Rectal smooth muscle tissue (tissue), 1 donor: ENCODE measurements at regions not wholly inside any gene's neighbourhood (a gene's known extent, or its start where the extent isn't known, plus 50 kb on each side); places are given as distances from the start of the nearest gene placed in this dataset.

Experiments used
- H3K27ac ChIP-seq: one replicate; pipeline ENCODE4 v1.7.0; 2013; ENCODE audit warnings: low read depth, low read length, inconsistent platforms
- H3K27me3 ChIP-seq: one replicate; pipeline ENCODE4 v1.7.0; 2013; ENCODE audit warnings: low read length; ENCODE audit not compliant: control insufficient read depth, insufficient read depth
- H3K36me3 ChIP-seq: one replicate; pipeline ENCODE4 v1.7.0; 2013; ENCODE audit warnings: low read length; ENCODE audit not compliant: control insufficient read depth, insufficient read depth
- H3K4me1 ChIP-seq: one replicate; pipeline ENCODE4 v1.7.0; 2013; ENCODE audit warnings: low read length; ENCODE audit not compliant: control insufficient read depth, insufficient read depth
- H3K4me3 ChIP-seq: one replicate; pipeline ENCODE4 v1.7.0; 2013; ENCODE audit warnings: low read length
- H3K9ac ChIP-seq: one replicate; pipeline ENCODE4 v1.7.0; 2013; ENCODE audit warnings: low read length

DNA sequence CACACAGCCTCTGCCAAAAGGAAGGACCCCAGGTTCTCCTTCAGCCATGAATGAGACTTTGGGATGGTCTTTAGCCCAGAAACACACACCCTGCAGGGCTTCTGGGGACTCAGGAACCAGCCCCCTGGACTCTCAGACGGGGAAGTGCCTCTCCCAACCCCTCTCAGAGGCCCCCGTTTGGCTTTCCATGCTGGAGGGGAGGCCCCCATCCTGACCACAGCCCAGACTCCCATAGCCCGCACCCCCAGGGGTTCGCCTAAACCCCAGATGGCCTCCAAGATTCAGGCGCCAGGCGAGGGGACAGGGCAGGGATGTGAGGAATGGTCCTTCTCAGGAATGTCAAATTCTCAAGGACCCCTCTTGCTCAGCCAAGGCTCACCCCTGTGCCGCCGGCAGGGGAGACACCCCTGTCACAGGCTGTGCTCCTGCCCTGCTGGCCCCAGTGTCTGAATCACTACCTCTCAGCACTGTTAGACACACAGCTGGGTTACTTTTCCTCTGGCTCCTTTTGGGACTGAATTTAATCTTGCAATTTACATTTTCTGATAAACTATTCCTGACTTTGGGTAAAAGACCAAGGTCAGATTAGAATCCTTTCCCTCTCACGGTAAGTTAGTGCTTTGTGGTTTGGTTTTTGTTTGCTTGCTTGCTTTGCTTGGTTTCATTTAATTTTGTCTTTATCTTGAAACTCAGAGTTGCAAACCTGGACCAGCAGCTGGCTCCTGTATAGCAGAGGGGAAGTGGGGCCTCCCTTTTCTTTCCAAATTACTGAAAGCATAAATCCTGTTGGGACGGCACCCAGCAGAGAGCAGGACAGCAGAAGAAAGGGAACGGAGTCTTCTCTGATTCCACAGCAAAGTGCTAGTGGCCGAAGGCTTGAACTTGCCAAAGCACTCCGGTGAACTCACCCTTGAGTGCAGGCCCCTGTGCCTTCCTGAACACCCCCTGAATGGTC, 198.9 kb upstream of the RAB6C start:
- no peak overlapping the region for H3K9ac ChIP-seq
- H3K4me3 ChIP-seq: no peak overlapping the region
- H3K27ac ChIP-seq: no peak overlapping the region
- no peaks in the 10 kb centered on the region for H3K4me1 ChIP-seq
- no peaks in the 10 kb centered on the region for H3K36me3 ChIP-seq
- H3K27me3 ChIP-seq: no peaks in the 10 kb centered on the region

DNA sequence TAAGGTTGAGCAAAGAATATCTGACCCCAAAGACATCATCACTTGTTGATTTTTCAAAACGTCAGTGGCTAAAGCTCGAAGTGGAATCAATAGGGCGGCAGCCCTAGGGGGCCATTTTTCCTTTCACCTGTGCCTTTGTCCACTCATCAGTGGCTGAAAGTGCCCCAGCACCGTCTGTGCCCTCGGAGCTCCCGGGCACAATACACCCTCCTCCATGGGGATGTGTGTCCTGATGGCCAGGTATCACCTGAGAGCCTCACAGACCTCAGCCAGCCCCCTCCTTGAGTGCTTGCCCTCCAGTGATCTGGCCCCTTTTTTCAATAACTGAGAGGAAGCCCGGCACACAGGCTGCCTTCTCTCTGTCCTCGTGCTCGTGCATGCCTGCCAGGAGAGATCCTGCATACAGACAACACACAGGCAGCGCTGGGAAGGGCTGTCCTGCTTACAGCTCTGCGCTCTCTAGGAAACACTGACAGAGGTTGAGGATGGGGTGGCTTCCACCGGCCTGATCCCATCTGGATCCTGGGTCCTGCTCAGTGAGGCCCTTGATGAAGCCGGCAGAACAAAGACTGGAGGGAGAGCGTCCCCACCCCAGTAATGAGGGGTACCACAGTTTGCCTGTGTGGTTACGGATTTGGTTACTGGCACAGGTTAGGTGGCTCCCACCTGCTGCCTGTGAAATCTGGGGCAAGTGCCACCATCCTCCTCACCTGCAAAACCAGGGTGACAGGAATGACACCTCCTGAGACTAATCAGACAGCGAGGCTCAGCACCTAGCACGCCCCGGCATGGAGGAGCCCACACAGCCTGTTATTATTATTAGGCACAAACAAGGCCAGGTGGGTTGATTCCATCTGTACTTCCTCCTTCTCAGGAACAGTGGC, 197.5 kb upstream of the RAB6C start:
- Histone ChIP-seq H3K4me1 (no peaks in the 10 kb centered on the region), H3K4me3 (no peak overlapping the region), H3K27ac (no peak overlapping the region), H3K27me3 (no peaks in the 10 kb centered on the region), H3K9ac (no peak overlapping the region), H3K36me3 (no peaks in the 10 kb centered on the region)

DNA sequence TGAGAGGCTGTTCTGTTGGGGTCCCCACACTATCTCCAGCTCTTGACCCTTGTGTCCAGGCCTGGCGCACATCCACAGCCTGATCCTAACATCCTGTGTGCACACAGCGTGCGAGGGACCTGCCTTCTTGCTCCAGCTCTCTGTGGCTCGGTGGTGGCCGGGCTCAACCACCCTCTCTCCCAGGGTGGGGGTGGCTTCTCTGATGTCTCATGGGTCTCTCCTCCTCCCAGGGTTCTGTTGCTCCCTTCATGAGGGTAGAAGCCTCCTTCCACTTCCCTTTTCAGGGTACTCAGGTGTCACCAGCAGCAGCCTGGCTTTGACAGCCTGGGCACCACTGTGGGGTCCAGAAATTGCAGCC, 196.9 kb upstream of the RAB6C start:
- Histone ChIP-seq H3K27me3 (no peaks in the 10 kb centered on the region), H3K4me3 (no peak overlapping the region), H3K4me1 (no peaks in the 10 kb centered on the region), H3K27ac (no peak overlapping the region), H3K9ac (no peak overlapping the region), H3K36me3 (no peaks in the 10 kb centered on the region)

DNA sequence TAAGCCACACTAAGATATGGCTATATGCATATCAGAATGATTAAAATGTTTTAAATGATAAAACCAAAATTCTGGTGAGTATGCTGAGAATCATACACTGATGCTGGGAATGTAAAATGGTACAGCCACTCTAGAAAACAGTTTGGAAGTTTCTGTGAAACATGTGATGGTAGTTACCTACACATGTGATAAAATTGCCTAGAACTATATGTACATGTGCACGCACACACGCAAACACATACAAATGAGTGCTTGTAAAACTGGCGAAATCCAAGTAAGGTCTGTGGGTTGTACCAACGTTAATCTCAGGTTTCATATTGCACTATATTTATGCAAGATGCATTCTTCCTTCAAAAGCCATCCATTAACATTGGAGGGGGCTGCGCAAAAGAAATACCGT, 195.0 kb upstream of the RAB6C start:
- no peaks in the 10 kb centered on the region for H3K27me3 ChIP-seq
- H3K27ac ChIP-seq: no peak overlapping the region
- H3K4me1 ChIP-seq: no peaks in the 10 kb centered on the region
- H3K9ac ChIP-seq: no peak overlapping the region
- H3K4me3 ChIP-seq: no peak overlapping the region
- no peaks in the 10 kb centered on the region for H3K36me3 ChIP-seq

DNA sequence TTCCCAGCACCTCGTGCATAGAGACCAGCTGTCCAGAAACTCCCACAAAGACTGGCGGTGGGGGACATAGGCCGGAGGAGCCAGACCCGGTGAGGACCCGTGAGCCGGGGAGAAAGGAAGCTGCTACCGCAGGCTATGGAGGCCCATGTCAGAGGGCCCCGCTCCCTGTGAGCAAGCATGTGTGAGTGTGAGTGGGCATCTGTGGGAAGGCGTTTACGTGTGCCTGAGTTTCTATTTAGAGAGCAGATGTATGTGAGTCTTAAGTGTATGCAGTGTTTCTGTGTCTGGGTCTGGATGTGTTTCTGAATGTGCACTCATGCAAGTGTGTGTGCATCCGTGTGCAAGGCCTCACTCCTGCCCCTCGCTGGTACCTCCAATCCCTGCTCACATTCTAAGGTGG, 187.8 kb upstream of the RAB6C start:
- Histone ChIP-seq H3K27ac (no peak overlapping the region), H3K4me3 (no peak overlapping the region), H3K4me1 (no peaks in the 10 kb centered on the region), H3K9ac (no peak overlapping the region), H3K36me3 (no peaks in the 10 kb centered on the region), H3K27me3 (no peaks in the 10 kb centered on the region)

DNA sequence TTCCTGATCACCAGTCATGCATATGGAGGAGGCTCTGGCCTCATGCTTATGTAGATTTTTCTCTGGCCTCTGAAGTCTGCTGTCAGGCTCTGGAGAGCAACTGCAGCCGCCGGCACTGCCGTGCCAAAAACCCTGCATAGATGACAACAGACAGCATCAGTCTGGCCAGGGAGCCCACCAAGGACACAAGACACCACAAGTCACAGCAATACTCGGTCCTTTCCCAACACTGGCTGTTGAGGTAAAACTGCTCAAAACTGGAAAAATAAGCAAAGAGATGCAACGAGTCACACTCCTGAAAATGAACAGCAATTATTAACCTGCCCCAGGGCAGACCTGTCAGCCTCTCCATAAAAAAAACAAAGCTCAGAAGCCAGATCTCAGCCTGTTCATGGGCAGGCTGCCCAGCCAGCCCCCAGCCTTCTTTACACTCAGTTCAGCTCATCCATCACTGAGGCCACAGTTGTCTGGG, 186.0 kb upstream of the RAB6C start:
- H3K9ac ChIP-seq: no peak overlapping the region
- no peak overlapping the region for H3K27ac ChIP-seq
- H3K36me3 ChIP-seq: no peaks in the 10 kb centered on the region
- no peak overlapping the region for H3K4me3 ChIP-seq
- H3K4me1 ChIP-seq: no peaks in the 10 kb centered on the region
- H3K27me3 ChIP-seq: no peaks in the 10 kb centered on the region

DNA sequence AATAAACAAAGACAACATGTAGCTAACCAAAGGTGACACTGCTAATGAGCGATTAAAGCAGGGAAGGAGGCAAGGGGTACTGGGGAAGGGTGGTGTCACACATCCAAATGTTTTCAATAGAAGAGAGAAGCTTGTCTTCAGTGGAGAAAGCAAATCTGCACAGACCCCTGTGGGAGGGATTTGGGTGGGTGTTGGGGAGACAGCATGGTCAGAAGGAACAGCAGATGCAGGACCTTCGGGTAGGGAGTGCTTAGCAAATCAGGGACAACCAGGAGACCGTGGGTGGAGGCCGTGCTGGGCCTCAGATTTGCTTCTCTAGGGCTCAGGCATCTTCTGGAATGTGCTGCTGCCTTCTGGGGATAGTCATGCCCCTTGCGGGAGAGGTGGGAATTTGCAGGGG, 185.3 kb upstream of the RAB6C start:
- H3K27me3 ChIP-seq: no peaks in the 10 kb centered on the region

DNA sequence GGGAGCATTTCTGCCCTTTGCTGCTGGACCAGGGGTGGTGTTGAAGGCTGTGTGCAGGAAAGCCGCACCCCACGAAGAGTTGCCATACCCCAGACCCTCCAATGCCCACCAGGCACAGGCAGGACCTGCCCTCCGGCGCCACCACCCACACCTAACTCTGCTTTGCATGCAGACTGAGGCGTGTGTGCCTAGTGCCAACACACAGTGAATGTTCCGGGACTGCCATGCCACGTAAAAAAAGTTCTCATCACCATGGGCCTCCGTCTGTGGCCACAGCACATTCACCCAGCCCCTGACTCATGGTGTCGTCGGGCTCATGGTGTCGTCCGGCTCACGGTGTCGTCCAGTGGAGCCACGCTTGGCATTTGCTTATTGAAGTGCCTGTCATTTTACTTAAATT, 184.9 kb upstream of the RAB6C start:
- Histone ChIP-seq H3K4me3 (no peak overlapping the region), H3K36me3 (no peaks in the 10 kb centered on the region), H3K27me3 (no peaks in the 10 kb centered on the region), H3K4me1 (no peaks in the 10 kb centered on the region), H3K27ac (no peak overlapping the region), H3K9ac (no peak overlapping the region)

More for the DNA sequence above, 185.3 kb upstream of the RAB6C start:
- Histone ChIP-seq H3K4me3 (no peak overlapping the region), H3K9ac (no peak overlapping the region), H3K27ac (no peak overlapping the region), H3K4me1 (no peaks in the 10 kb centered on the region), H3K36me3 (no peaks in the 10 kb centered on the region)

DNA sequence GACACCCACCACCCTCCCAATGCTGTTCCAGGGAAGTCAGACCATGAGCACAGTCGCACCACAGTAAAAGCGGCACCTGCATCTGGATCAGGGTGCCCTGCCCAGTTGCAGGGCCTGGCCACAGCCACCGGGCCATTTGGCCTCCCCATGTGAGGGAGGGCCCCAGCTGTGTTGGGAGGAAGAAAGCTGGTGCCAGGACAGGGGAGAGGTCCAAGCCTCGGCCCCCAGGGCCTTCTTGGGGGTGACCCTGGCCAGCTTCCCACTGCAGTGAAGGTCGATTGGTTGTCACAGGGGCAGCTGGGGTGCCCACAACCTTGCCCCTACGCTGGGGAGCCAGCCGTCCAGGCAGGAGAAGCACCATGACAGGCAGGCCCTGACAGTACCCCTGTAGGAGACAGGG, 183.2 kb upstream of the RAB6C start:
- Histone ChIP-seq H3K4me3 (no peak overlapping the region), H3K4me1 (no peaks in the 10 kb centered on the region), H3K9ac (no peak overlapping the region), H3K27me3 (no peaks in the 10 kb centered on the region), H3K36me3 (no peaks in the 10 kb centered on the region), H3K27ac (no peak overlapping the region)

DNA sequence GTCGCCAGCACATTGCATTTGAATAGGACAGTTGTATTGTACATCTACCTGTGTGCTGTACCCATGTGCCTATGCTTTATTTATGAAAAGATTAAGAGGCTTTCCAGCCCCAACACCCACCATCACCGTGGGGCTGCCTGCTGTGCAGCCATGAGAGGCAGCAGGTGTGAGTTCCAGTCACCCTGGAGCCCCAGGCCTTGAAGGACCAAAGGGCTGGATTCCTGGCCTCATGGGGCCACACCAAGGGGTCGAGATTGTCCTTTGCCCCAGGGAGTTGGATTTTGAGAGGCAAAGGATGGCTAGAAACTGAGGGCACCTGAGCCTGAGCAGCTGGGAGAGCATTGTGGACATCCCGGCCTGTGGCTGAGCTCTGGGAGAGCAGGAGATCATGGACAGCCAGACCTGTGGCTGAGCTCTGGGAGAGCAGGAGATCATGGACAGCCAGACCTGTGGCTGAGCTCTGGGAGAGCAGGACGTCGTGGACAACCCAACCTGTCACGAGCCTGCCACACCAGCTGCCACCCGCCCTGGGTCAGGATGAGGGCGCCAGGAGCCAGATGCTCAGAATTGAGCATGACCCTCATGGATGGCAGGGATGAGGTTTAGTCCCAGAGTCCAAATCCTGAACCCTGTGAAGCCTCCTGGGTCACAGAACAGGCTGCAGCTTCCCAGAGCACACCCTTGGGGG, 182.5 kb upstream of the RAB6C start:
- Histone ChIP-seq H3K9ac (no peak overlapping the region), H3K27ac (no peak overlapping the region), H3K4me3 (no peak overlapping the region), H3K27me3 (no peaks in the 10 kb centered on the region), H3K4me1 (no peaks in the 10 kb centered on the region), H3K36me3 (no peaks in the 10 kb centered on the region)

DNA sequence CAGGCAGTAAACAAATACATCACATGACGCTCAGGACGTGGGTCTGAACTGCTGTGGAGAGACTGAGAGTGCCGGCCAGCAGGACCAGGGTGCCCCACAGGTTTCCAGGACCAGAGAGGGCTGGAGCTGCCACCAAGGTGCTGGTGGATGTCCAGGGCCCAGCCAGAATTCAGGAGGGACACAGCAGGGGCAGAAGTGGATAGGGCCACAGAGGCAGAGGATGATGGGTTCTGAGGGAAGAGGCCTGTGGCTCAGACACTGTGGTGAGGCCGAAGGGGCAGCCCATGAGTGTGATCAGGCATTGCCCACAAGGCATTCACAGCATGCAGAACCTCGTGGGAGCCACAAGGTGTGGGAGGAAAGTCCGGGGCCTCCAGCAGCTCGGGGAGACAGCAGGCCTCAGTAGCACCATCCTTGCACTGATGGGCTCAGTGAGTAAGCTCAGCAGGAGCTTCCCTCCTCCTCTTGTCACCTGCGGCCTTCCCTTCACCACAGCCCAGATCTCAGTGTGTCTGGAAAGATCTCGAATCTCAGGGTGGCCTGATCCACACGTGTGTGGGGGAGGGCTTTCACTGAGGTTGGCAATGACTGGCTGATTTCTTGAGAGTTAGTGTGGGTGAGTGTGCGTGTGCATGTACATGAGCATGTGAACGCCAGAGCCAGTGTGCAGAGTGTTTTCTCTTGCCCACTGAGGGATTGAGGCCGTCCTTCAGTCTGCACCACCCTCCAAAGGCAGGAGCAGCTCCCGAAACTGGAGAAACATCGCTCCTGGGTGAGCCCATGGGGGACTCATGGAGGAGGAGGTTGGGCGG, 181.8 kb upstream of the RAB6C start:
- no peak overlapping the region for H3K27ac ChIP-seq
- H3K4me1 ChIP-seq: no peaks in the 10 kb centered on the region
- H3K27me3 ChIP-seq: no peaks in the 10 kb centered on the region
- H3K4me3 ChIP-seq: no peak overlapping the region
- no peaks in the 10 kb centered on the region for H3K36me3 ChIP-seq
- no peak overlapping the region for H3K9ac ChIP-seq

DNA sequence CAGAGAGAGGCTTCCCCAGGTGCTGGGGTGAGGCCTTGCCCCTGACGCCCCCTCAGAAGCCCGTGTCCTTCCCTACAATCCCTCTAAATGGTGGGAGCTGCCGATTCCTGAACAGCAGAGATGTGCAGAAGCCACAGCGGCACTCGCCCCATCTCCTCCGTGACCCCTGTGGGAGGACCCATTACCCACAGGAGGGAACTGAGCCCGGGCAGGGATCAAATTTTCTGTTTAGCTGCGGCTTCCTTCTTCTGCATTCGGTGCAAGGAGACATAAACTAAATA, 181.2 kb upstream of the RAB6C start:
- Histone ChIP-seq H3K9ac (no peak overlapping the region), H3K4me1 (no peaks in the 10 kb centered on the region), H3K36me3 (no peaks in the 10 kb centered on the region), H3K27ac (no peak overlapping the region), H3K27me3 (no peaks in the 10 kb centered on the region), H3K4me3 (no peak overlapping the region)
